GM19455 (cell line): ENCODE measurements at regions not wholly inside any gene's neighbourhood (a gene's known extent, or its start where the extent isn't known, plus 50 kb on each side); places are given as distances from the start of the nearest gene placed in this dataset.
"Not testable (repeated sequence)": the region's sequence is repeated elsewhere in the genome, so short reads cannot be mapped to it uniquely, and the experiment has no call there.

ENCODE experiments used
- ATAC-seq: cut with Tn5 transposase; IDR thresholded peaks from one replicate; pipeline ENCODE4 v1.9.1; 2021; ENCODE audit not compliant: unreplicated experiment

DNA sequence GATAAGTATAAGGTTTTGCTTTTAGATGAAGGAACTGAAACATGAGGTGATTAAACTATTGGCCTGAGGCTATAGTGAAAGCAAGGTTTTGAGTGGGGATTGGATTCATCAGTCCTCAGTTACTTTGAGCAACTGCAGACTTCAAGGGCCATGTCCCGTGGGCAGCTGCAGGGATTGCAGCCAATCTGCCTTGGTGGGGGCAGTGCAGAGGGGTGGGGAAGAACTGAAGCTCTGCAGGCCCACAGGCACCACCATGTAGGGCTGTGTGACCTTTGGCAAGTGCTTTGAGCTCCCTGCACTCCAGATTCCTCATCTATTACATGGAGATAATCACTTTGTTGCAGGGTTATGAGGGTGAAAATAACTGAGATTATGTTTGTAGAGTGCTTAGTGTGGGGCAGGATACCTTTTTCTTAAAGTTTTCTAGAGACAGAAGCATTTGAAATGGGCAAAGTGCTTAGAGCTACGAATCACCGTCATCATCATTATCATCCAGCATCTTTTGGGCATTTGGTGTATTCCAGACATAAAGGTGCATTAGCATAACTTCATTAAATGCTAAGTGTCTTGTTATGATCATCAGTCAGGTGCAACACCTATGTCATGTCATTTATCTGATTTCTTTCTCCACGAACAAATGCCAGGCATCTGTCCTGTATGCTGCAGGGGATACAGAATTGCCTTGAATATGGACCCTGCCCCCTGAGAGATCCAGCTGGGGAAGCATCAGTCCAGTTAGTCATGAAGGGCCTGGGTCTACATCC, 72.1 kb upstream of the TENM4 start:
- no peak for ATAC-seq

DNA sequence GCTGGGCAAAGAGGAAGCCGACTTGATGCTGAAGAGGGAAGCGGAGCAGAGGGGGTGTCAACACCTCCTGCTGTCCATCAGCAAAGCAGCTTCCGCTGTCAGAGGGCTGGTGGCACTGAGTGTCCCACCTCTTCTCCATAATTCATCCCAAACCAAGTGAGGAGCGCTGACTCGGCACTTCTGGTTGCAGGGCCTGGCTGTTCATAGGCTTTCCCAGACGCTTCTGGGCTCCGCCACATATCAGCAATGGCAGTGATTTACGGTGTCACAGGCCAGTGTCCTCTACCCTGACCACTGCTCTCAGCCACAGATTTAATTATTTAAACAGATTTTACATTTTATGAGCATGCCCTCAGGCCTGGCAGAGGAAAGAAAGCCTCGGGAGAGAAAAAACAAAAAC, 70.1 kb upstream of the TENM4 start:
- no peak for ATAC-seq

DNA sequence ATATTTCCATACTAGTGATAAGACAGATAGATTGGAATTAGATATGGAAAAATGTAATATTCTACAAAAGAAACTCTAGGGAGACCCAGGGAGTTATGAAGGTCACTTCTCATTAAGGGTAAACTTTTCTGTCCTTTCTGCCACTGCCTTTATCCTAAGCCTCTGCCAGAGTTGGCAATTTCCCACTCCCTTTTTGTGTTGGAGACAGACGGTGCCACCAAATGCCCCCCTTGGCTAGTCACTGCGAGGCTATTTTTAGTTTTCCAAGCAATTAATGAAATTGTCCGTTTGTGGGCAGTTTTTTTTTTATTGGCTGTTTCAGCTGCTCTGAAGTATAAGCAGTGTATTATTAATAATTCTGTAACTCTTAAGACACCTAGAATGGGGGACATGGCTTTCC, 67.6 kb upstream of the TENM4 start:
- ATAC-seq = no peak

DNA sequence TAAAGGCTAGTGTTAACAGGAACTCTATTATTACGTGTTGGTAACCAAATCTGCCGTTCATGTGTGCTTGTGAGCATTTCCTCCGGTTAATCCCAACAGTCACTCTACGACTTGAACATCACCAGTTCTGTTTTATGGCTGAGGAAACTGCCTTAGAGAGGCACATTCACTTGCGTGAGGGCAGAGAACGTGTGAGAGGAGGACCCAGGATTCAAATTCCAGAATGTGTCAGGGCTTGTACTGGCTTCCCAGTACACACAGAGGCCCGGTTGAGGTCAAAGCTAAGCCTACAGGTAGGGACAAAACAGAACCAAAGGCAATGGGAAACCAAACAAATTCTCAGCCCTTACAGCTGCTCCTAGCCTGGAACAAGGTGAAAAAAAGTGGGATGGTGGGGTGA, 66.9 kb upstream of the TENM4 start:
- ATAC-seq = no peak

DNA sequence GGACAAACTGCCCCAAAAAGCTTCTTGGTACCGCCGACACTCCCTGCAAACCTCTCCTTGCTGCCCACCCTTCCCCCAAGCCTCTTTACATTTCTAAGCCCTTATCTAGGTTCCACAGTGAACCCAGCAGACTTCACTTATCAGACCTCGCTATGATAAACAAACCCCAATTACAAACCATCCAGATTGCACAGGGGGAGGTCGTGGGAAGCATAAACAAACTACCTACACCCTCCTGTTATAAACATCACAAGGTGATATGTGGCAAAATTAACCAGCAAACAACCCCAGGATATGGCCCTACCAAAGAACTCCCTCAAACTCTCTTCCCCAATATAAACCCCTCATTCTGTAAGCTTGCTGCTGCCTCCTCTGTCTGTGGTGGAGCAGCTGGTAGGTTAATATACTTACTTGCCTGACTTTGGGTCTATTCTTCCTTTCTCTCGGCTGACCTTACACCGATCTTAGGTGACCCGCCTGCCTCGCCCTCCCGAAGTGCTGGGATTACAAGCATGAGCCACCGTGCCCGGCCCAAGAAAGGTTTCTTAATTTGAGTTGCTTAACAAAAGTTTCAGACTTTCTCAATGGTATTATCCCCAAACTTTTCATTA, 66.0 kb upstream of the TENM4 start:
- no peak for ATAC-seq

DNA sequence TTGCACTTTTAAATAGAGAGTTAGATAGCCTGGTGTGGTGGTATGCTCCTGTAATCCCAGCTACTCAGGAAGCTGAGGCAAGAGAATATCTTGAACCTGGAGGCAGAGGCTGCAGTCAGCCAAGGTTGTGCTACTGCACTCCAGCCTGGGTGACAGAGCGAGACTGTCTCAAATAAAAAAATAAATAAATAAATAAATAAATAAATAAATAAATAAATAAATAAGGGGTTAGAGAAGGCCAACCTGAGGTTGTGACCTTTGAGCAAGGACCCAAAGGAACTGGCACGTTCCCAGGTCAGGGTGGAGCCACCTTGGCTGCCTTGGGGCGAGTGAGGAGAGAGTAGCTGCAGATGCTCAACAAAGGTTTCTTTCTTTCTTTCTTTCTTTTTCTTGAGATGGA, 65.3 kb upstream of the TENM4 start:
- ATAC-seq = no peak

DNA sequence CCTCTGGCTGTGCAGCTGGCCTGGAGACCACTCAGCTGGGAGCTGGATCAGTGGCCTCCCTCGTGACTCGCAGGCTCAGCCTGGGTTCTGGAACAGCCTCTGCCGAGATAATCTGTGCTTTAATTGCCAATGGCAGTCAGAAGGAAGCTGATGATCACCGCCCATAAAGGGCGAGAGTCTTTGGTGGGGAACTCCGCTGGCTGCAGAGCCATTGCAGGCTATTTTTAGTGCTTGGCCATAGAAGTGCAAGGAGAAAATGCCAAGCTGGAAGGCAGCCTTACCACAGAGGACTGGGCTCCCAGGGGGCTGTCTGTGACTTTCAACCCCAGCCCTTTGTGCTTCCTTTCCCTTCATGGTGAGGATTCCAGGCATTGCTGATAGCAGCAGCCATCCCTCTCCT, 62.2 kb upstream of the TENM4 start:
- ATAC-seq = no peak

DNA sequence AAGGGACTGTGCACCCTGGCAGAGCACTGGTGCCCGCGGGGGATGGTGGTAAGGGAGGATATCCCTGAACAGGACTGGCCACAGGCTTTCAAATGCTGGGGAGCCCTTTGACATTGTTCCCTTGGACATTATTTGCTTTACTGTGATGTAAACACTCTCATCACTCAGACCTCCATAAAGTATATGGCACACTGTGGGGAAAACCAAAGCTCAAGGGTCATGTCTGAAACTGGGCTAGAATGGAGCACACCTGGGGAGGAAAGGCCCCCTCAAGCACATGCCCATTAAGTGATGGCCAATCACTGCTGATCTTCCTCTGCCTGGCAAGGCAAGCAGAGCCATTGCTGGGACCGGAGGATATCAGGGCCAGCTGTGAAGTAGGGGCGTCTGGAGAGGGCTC, 60.9 kb upstream of the TENM4 start:
- ATAC-seq = no peak

DNA sequence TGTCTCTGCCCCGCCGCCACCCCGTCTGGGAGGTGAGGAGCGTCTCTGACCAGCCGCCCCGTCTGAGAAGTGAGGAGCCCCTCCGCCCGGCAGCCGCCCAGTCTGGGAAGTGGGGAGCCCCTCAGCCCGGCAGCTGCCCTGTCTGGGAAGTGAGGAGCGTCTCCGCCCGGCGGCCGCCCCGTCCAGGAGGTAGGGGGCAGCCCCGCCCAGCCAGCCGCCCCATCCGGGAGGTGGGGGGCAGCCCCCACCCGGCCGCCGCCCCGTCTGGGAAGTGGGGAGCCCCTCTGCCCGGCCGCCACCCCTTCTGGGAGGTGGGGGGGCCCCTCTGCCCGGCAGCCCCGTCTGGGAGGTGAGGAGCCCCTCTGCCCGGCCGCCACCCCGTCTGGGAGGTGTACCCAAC, 59.1 kb upstream of the TENM4 start:
- not testable (repeated sequence) for ATAC-seq

DNA sequence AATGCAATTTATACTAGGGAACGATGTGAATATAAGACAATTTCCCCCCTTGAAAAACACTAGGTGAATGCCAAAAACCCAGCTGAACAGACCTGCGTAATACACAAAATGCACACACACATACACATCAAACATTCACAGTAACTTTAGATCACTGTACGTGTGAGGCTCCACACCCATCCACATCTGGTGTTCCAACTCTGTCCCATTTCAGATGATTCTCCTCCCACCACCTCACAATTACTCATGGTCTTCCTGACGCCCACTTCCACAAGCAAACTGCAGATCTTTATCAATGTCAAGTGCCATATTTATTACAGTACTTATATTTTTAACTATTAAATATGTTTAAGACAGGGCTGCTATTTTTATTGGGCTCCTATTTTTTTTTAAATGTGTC, 57.8 kb upstream of the TENM4 start:
- no peak for ATAC-seq

DNA sequence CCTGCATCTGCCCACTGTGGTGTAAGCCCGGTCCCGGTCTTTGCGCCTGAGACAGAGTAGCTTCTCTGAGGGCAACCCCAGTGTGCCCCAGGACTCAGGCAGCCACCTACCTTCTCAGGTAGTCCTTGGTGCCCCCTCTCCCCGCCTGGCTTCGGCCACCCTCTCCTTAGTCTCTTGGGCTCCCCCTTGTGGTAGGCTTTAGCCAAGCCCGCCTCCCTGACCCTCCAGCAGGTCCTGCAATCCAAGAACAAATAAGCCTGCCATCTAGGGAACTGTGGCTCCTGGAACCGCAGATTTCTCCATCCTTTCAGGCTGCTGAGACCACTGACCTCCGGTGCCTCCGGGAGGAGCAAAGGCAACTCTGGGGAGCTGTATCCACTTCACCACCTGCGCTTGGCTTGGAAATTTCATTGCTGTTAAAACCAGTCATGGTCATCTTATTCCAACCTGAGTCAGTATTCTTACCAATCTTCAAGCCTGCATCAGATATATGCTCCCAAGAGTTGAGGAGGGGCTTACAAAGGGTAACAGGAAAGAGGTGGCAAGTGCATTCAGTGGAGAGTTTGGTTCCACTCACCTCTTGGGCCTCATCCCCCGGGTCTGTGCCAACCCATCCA, 52.8 kb upstream of the TENM4 start:
- ATAC-seq = peak; percentile 85

DNA sequence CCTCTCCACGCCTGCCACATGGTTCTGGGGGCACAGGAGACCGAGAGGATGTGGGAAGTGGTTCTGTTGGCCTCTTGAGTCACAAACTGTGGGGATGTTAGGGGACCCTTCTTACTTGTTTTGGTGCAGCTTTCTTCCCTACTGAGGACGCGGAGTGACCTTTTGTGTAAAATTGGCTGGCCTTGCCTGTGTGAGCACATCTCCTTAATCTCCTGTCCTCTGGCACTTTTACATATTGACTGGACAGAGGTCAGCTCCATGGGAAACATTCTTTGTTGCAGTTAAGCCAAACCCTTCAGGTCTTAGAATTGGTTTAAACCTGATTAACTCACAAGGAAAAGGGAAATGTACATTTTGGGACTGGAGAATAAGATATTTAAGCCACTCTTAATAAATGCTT, 51.2 kb upstream of the TENM4 start:
- ATAC-seq = no peak
